ENCODE measurements at regions not wholly inside any gene's neighbourhood (a gene's known extent, or its start where the extent isn't known, plus 50 kb on each side); places are given as distances from the start of the nearest gene placed in this dataset.

- no peak overlapping the region for H3K9ac ChIP-seq (ENCODE audit: insufficient read depth in 1 of 2, low read length in 2 of 2)
- no peaks in the 10 kb centered on the region for H3K36me3 ChIP-seq (ENCODE audit: control insufficient read depth in 4 of 4, insufficient read depth in 4 of 4, low read length in 4 of 4)
- H3K4me3 ChIP-seq: no peak overlapping the region
- H3K9me3 ChIP-seq (ENCODE audit: control insufficient read depth in 4 of 4, insufficient read depth in 3 of 4, low read length in 3 of 4): no peaks in the 10 kb centered on the region
- H3K27me3 ChIP-seq (ENCODE audit: control insufficient read depth in 3 of 3, insufficient read depth in 3 of 3, low read length in 2 of 3): no peaks in the 10 kb centered on the region
- H3K27ac ChIP-seq (ENCODE audit: low read depth in 1 of 2, low read length in 1 of 2): no peak overlapping the region
- 52 to 63% methylated on average over 5 of the region's 5 CpGs for WGBS, 2 donors
- ATAC-seq (ENCODE audit: insufficient read depth, low FRiP score) (no peak), DNase-seq (peak in 2 of 3 donors; percentile 41 to 59)
- TF ChIP-seq CTCF (IDR thresholded peaks at IDR 0.05; ENCODE audit: control extremely low read depth, extremely low read depth): peak; percentile 17
- peaks cover 0 to 6% (median 0%) of the 10 kb centered on the region in 5 donors for H3K4me1 ChIP-seq (ENCODE audit: control insufficient read depth in 5 of 5, insufficient read depth in 5 of 5, low read length in 5 of 5)
Observed at GRCh38 chr3:188037195-188037718, 116.7 kb upstream of the LPP start.

- no peak for TF ChIP-seq CTCF (IDR thresholded peaks at IDR 0.05; ENCODE audit: control extremely low read depth, extremely low read depth)
- Histone ChIP-seq H3K27ac (ENCODE audit: low read depth in 1 of 2, low read length in 1 of 2) (no peak overlapping the region), H3K27me3 (ENCODE audit: control insufficient read depth in 3 of 3, insufficient read depth in 3 of 3, low read length in 2 of 3) (no peaks in the 10 kb centered on the region), H3K9ac (ENCODE audit: insufficient read depth in 1 of 2, low read length in 2 of 2) (no peak overlapping the region), H3K4me3 (no peak overlapping the region), H3K4me1 (ENCODE audit: control insufficient read depth in 5 of 5, insufficient read depth in 5 of 5, low read length in 5 of 5) (peaks cover 0 to 6% (median 0%) of the 10 kb centered on the region in 5 donors), H3K36me3 (ENCODE audit: control insufficient read depth in 4 of 4, insufficient read depth in 4 of 4, low read length in 4 of 4) (no peaks in the 10 kb centered on the region), H3K9me3 (ENCODE audit: control insufficient read depth in 4 of 4, insufficient read depth in 3 of 4, low read length in 3 of 4) (no peaks in the 10 kb centered on the region)
- 89 to 90% methylated on average over 6 of the region's 6 CpGs for WGBS, 2 donors
- no peak for ATAC-seq (ENCODE audit: insufficient read depth, low FRiP score)
- DNase-seq: no peak
Observed at GRCh38 chr3:188037965-188038581, 115.9 kb upstream of the LPP start.

- no peak for TF ChIP-seq CTCF (IDR thresholded peaks at IDR 0.05; ENCODE audit: control extremely low read depth, extremely low read depth)
- no peaks in the 10 kb centered on the region for H3K9me3 ChIP-seq (ENCODE audit: control insufficient read depth in 4 of 4, insufficient read depth in 3 of 4, low read length in 3 of 4)
- 50 to 66% methylated on average over 1 of the region's 1 CpG for WGBS, 2 donors
Observed at GRCh38 chr3:188041193-188041592, 112.8 kb upstream of the LPP start.

More at GRCh38 chr3:188041193-188041592, 112.8 kb upstream of the LPP start:
- Histone ChIP-seq H3K4me3 (no peak overlapping the region), H3K27ac (ENCODE audit: low read depth in 1 of 2, low read length in 1 of 2) (no peak overlapping the region), H3K36me3 (ENCODE audit: control insufficient read depth in 4 of 4, insufficient read depth in 4 of 4, low read length in 4 of 4) (no peaks in the 10 kb centered on the region), H3K27me3 (ENCODE audit: control insufficient read depth in 3 of 3, insufficient read depth in 3 of 3, low read length in 2 of 3) (no peaks in the 10 kb centered on the region), H3K9ac (ENCODE audit: insufficient read depth in 1 of 2, low read length in 2 of 2) (no peak overlapping the region), H3K4me1 (ENCODE audit: control insufficient read depth in 5 of 5, insufficient read depth in 5 of 5, low read length in 5 of 5) (peaks cover 0 to 6% (median 0%) of the 10 kb centered on the region in 5 donors)
- DNase-seq: no peak
- ATAC-seq (ENCODE audit: insufficient read depth, low FRiP score): no peak

Data from lung (tissue), 11 donors.